T-helper 17 cell (primary cell): ENCODE measurements at regions not wholly inside any gene's neighbourhood (a gene's known extent, or its start where the extent isn't known, plus 50 kb on each side); places are given as distances from the start of the nearest gene placed in this dataset.

ENCODE experiments used
- ATAC-seq: fragments of 150-1000 bp; cut with Tn5 transposase; 2 replicates; pipeline ENCODE4 v1.10.0; 2021; ENCODE audit warnings: mild to moderate bottlenecking, moderate library complexity
- DNase-seq, 3 donors: peaks; one replicate each; pipeline versions ENCODE4 v3.0.0 to v3.0.0-alpha.2; 2020 to 2021
- H3K9me3 ChIP-seq: one replicate; pipeline ENCODE4 v1.7.0; 2013; ENCODE audit warnings: low read length, mild to moderate bottlenecking; ENCODE audit not compliant: control insufficient read depth, poor library complexity, severe bottlenecking
- H3K27ac Mint-ChIP-seq: one replicate; pipeline ENCODE4 v1.8.0; 2022; ENCODE audit warnings: mild to moderate bottlenecking, moderate library complexity, mixed read lengths
- H3K27me3 Mint-ChIP-seq: one replicate; pipeline ENCODE4 v1.8.0; 2022; ENCODE audit warnings: mixed read lengths
- H3K36me3 Mint-ChIP-seq: one replicate; pipeline ENCODE4 v1.8.0; 2022; ENCODE audit warnings: low read depth, mixed read lengths
- H3K4me1 Mint-ChIP-seq: one replicate; pipeline ENCODE4 v1.8.0; 2022; ENCODE audit warnings: mild to moderate bottlenecking, mixed read lengths
- H3K4me3 Mint-ChIP-seq: one replicate; pipeline ENCODE4 v1.8.0; 2022; ENCODE audit warnings: mild to moderate bottlenecking, moderate library complexity, mixed read lengths

- no peaks in the 10 kb centered on the region for H3K27me3 Mint-ChIP-seq
- DNase-seq (no peak), ATAC-seq (no peak)
- H3K4me3 Mint-ChIP-seq = no peak overlapping the region
- H3K9me3 ChIP-seq = no peaks in the 10 kb centered on the region
- H3K36me3 Mint-ChIP-seq = no peaks in the 10 kb centered on the region
- H3K27ac Mint-ChIP-seq = no peak overlapping the region
- H3K4me1 Mint-ChIP-seq = no peaks in the 10 kb centered on the region
These were observed 81.8 kb upstream of the MEF2C start for GRCh38 chr5:88964831-88965230.

GRCh38 chr5:88957013-88957412, 74.0 kb upstream of the MEF2C start:
- no peak for DNase-seq
- Mint-ChIP-seq H3K4me3 (no peak overlapping the region), H3K27me3 (no peaks in the 10 kb centered on the region), H3K4me1 (no peaks in the 10 kb centered on the region), H3K36me3 (no peaks in the 10 kb centered on the region), H3K27ac (no peak overlapping the region)
- H3K9me3 ChIP-seq = no peaks in the 10 kb centered on the region
- no peak for ATAC-seq

- H3K9me3 ChIP-seq = no peaks in the 10 kb centered on the region
- Mint-ChIP-seq H3K27ac (no peak overlapping the region), H3K27me3 (no peaks in the 10 kb centered on the region), H3K4me3 (no peak overlapping the region), H3K4me1 (no peaks in the 10 kb centered on the region), H3K36me3 (no peaks in the 10 kb centered on the region)
- DNase-seq (no peak), ATAC-seq (no peak)
These were observed 73.4 kb upstream of the MEF2C start for GRCh38 chr5:88956416-88956815.

- Mint-ChIP-seq H3K4me1 (no peaks in the 10 kb centered on the region), H3K27me3 (no peaks in the 10 kb centered on the region), H3K27ac (no peak overlapping the region), H3K4me3 (no peak overlapping the region), H3K36me3 (no peaks in the 10 kb centered on the region)
- no peak for ATAC-seq
- DNase-seq = no peak
- no peaks in the 10 kb centered on the region for H3K9me3 ChIP-seq
These were observed 72.4 kb upstream of the MEF2C start for GRCh38 chr5:88955403-88955802.

- Mint-ChIP-seq H3K36me3 (no peaks in the 10 kb centered on the region), H3K27me3 (no peaks in the 10 kb centered on the region), H3K27ac (no peak overlapping the region), H3K4me3 (no peak overlapping the region), H3K4me1 (no peaks in the 10 kb centered on the region)
- DNase-seq (no peak), ATAC-seq (no peak)
- no peaks in the 10 kb centered on the region for H3K9me3 ChIP-seq
These were observed 71.5 kb upstream of the MEF2C start for GRCh38 chr5:88954511-88954910.

- ATAC-seq (no peak), DNase-seq (no peak)
- no peak overlapping the region for H3K27ac Mint-ChIP-seq
- H3K9me3 ChIP-seq = no peaks in the 10 kb centered on the region
- H3K4me1 Mint-ChIP-seq = no peaks in the 10 kb centered on the region
- no peak overlapping the region for H3K4me3 Mint-ChIP-seq
- no peaks in the 10 kb centered on the region for H3K36me3 Mint-ChIP-seq
- no peaks in the 10 kb centered on the region for H3K27me3 Mint-ChIP-seq
These were observed 70.1 kb upstream of the MEF2C start for GRCh38 chr5:88952996-88953643.

GRCh38 chr5:88952344-88952743, 69.4 kb upstream of the MEF2C start:
- no peak for DNase-seq
- Mint-ChIP-seq H3K36me3 (no peaks in the 10 kb centered on the region), H3K4me1 (no peaks in the 10 kb centered on the region), H3K27me3 (no peaks in the 10 kb centered on the region), H3K27ac (no peak overlapping the region), H3K4me3 (no peak overlapping the region)
- ATAC-seq = no peak
- H3K9me3 ChIP-seq = no peaks in the 10 kb centered on the region

- no peaks in the 10 kb centered on the region for H3K4me1 Mint-ChIP-seq
- H3K27me3 Mint-ChIP-seq = no peaks in the 10 kb centered on the region
- ATAC-seq = no peak
- H3K4me3 Mint-ChIP-seq = no peak overlapping the region
- no peak for DNase-seq
- no peak overlapping the region for H3K27ac Mint-ChIP-seq
- H3K9me3 ChIP-seq = no peaks in the 10 kb centered on the region
- no peaks in the 10 kb centered on the region for H3K36me3 Mint-ChIP-seq
These were observed 68.5 kb upstream of the MEF2C start for GRCh38 chr5:88951457-88951856.

GRCh38 chr5:88948746-88949600, 66.0 kb upstream of the MEF2C start:
- ATAC-seq (no peak), DNase-seq (no peak)
- H3K27me3 Mint-ChIP-seq = no peaks in the 10 kb centered on the region
- no peak overlapping the region for H3K27ac Mint-ChIP-seq
- no peak overlapping the region for H3K4me3 Mint-ChIP-seq
- H3K9me3 ChIP-seq = no peaks in the 10 kb centered on the region
- no peaks in the 10 kb centered on the region for H3K4me1 Mint-ChIP-seq
- no peaks in the 10 kb centered on the region for H3K36me3 Mint-ChIP-seq

- no peak for ATAC-seq
- Mint-ChIP-seq H3K27ac (no peak overlapping the region), H3K36me3 (no peaks in the 10 kb centered on the region), H3K4me1 (no peaks in the 10 kb centered on the region), H3K4me3 (no peak overlapping the region), H3K27me3 (no peaks in the 10 kb centered on the region)
- no peak for DNase-seq
- H3K9me3 ChIP-seq = no peaks in the 10 kb centered on the region
These were observed 62.0 kb upstream of the MEF2C start for GRCh38 chr5:88944751-88945531.

- Mint-ChIP-seq H3K36me3 (no peaks in the 10 kb centered on the region), H3K27me3 (no peaks in the 10 kb centered on the region), H3K4me3 (no peak overlapping the region), H3K27ac (no peak overlapping the region), H3K4me1 (no peaks in the 10 kb centered on the region)
- DNase-seq (no peak), ATAC-seq (no peak)
- no peaks in the 10 kb centered on the region for H3K9me3 ChIP-seq
These were observed 58.6 kb upstream of the MEF2C start for GRCh38 chr5:88941581-88941980.

- H3K9me3 ChIP-seq = no peaks in the 10 kb centered on the region
- no peak for ATAC-seq
- no peak overlapping the region for H3K27ac Mint-ChIP-seq
- no peaks in the 10 kb centered on the region for H3K4me1 Mint-ChIP-seq
- H3K4me3 Mint-ChIP-seq = no peak overlapping the region
- no peaks in the 10 kb centered on the region for H3K27me3 Mint-ChIP-seq
- no peaks in the 10 kb centered on the region for H3K36me3 Mint-ChIP-seq
- DNase-seq = no peak
These were observed 57.7 kb upstream of the MEF2C start for GRCh38 chr5:88940713-88941112.

- H3K4me3 Mint-ChIP-seq = no peak overlapping the region
- no peak for ATAC-seq
- H3K4me1 Mint-ChIP-seq = no peaks in the 10 kb centered on the region
- no peaks in the 10 kb centered on the region for H3K36me3 Mint-ChIP-seq
- no peaks in the 10 kb centered on the region for H3K9me3 ChIP-seq
- DNase-seq = no peak
- no peak overlapping the region for H3K27ac Mint-ChIP-seq
- no peaks in the 10 kb centered on the region for H3K27me3 Mint-ChIP-seq
These were observed 56.3 kb upstream of the MEF2C start for GRCh38 chr5:88939300-88939699.
